ENCODE measurements at regions not wholly inside any gene's neighbourhood (a gene's known extent, or its start where the extent isn't known, plus 50 kb on each side); places are given as distances from the start of the nearest gene placed in this dataset.

DNA sequence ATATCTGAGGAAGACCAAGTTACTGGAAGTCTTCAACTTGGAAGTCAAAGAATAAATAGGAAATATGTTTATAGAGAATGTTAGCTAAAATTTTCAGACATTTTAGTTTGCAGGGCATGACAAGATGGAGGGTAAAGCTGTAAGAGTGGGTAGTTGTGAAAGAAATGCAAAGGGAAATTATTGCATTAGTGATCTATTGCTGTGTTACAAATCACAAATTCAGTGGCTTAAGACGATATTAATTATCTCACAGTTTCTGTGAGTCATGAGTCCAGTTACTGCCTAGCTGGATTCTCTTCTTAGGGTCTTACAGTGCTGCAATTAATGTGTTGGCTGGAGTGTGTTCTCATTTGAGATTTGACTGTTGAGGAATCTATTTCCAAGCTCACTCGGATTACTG lies 62.9 kb upstream of the CAMK2D start:
- Mint-ChIP-seq H3K4me1 (peaks cover 35% of the 10 kb centered on the region), H3K9me3 (no peaks in the 10 kb centered on the region), H3K4me3 (no peak overlapping the region), H3K36me3 (no peaks in the 10 kb centered on the region), H3K27me3 (no peaks in the 10 kb centered on the region), H3K27ac (no peak overlapping the region)
- no peak for DNase-seq
- CTCF ChIA-PET = interaction anchor here (1.0 kb wide), 1 partner anchor 10 kb away, joined by 3 read pairs; no protein-coding TSS in a partner anchor

DNA sequence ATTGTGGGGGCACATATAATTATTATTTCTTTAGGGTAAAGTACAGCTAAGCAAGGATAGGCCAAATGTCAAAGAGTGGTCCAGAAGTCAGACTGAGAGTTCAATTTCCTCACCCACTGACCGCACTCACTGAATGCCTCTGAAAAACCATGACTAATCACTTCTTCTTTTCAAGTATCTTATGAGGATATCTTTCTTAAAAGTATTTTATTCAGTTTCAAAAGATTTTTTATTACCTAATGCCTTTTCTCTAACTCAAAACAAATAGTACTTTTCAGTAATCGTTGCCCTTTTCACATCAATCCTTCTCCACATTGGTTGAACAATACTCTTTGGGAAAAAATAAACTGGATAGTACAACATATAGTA lies 61.7 kb upstream of the CAMK2D start:
- DNase-seq = no peak
- Mint-ChIP-seq H3K27ac (no peak overlapping the region), H3K36me3 (no peaks in the 10 kb centered on the region), H3K4me1 (peaks cover 35% of the 10 kb centered on the region), H3K9me3 (no peaks in the 10 kb centered on the region), H3K4me3 (no peak overlapping the region), H3K27me3 (no peaks in the 10 kb centered on the region)
- CTCF ChIA-PET = no interaction called here

DNA sequence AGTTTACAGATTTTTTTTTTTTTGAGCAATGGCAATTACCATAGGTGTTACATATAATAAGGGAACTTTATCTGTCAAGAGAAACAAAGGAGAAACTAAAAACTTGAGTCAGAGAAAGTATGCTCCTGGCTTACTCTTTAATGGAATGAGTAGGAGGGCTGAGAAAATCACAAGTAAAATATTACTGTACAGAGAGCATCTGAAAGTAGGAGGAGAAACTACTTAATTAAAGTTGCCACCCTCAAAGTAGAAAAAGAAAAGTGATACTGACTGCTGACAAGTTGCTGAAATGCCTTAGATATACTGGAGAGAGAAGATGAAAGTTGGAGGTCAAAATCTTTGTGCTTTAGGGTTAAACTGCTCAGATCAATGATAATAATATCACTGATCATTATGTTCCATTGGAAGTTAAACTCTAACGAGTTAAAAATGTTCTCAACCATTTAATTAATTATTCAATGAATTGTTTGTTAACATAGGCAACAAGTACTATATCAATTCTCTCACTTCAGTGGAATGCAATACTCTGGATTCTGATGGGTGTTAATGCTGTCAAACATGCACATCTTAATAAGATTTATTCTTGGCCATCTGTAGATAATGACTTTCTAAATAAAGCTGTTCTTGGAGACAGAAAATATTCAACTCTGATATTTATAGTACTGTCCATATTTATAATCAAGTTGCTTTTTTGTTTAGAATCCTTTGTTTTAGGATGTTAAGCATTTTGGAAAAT lies 61.2 kb upstream of the CAMK2D start:
- H3K4me1 Mint-ChIP-seq = peaks cover 35% of the 10 kb centered on the region
- DNase-seq = no peak
- CTCF ChIA-PET = no interaction called here
- no peak overlapping the region for H3K4me3 Mint-ChIP-seq
- H3K36me3 Mint-ChIP-seq = no peaks in the 10 kb centered on the region
- no peaks in the 10 kb centered on the region for H3K27me3 Mint-ChIP-seq
- no peaks in the 10 kb centered on the region for H3K9me3 Mint-ChIP-seq
- H3K27ac Mint-ChIP-seq = no peak overlapping the region

DNA sequence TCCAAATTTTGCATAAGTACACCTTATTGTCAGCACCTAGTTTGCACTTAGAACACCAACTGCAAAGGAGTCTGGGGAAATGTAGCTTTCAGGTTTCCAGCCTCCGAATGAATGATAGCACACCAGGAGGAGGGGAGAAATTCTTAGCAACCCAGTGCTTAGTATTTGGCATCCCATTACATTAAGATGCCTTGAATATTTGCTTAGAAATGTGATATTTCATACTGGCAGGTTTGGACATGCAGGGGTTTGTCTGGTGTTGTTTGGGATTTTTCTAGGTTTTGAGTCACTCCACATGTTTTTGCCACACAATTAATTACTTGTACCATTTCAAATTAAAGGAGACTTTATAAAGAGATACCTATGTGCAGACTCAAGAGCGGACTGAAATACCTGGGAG lies 60.3 kb upstream of the CAMK2D start:
- DNase-seq = no peak
- CTCF ChIA-PET = no interaction called here
- Mint-ChIP-seq H3K4me3 (no peak overlapping the region), H3K27me3 (no peaks in the 10 kb centered on the region), H3K4me1 (peaks cover 35% of the 10 kb centered on the region), H3K9me3 (no peaks in the 10 kb centered on the region), H3K27ac (no peak overlapping the region), H3K36me3 (no peaks in the 10 kb centered on the region)

DNA sequence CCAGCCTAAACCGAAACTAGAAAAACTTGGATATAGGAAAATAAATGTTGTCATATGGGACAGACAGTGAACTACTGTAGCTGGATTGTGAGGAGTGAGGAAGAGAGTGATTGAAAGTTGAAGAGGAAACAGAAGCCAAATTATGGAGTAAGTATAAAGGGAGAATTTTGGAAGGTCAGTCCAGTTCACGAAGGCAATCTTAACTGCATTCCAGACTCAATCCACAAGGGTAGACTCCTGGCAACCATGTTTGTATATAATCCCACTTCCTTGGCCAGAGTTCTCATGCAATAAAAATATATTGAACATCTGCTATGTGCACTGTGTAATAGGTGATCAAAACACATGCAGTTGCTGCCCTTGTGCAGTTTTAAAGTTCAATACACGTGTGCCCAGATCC lies 58.6 kb upstream of the CAMK2D start:
- no peak overlapping the region for H3K4me3 Mint-ChIP-seq
- H3K36me3 Mint-ChIP-seq = no peaks in the 10 kb centered on the region
- no peaks in the 10 kb centered on the region for H3K27me3 Mint-ChIP-seq
- no peak overlapping the region for H3K27ac Mint-ChIP-seq
- H3K9me3 Mint-ChIP-seq = no peaks in the 10 kb centered on the region
- peaks cover 24% of the 10 kb centered on the region for H3K4me1 Mint-ChIP-seq
- CTCF ChIA-PET = no interaction called here
- no peak for DNase-seq

DNA sequence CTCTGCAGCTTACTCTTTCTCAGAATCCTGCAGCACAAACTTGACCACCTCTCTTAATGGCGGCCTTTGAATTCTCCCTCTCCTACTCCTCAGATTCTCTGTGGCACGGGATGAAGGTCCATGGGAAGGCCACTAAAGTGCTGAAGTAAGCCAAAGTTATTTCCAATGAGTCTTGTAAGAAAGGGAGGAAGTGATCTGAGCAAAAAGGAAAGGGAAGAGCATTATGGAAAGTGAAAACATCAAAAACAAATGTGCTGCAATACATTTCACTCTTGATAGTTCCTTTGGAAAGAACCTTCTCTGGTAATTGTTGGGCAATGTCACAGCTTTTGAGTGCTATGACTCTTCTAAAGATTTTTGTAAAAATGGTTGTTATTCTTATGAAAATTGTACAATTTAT lies 54.3 kb upstream of the CAMK2D start:
- no peak overlapping the region for H3K27ac Mint-ChIP-seq

DNA sequence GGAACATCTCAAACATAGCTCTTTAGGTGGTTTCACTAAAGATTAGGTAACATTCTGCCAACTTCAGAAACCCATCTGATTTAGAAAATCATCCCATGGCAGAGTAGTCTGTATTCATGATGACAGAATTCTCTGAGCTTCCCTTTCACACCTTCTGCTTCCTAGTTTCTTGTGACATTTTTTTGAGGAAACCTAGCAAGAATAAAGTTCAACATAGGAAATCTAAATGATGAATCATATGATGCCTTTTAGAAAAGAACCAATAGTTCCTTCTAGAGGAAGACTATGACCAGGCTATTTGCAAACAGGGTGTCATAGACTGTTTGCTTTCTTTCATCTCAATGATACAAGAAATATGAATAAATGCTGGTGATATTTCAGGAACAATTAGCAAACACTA lies 49.8 kb upstream of the CAMK2D start:
- Mint-ChIP-seq H3K36me3 (no peaks in the 10 kb centered on the region), H3K27ac (no peak overlapping the region), H3K27me3 (no peaks in the 10 kb centered on the region), H3K4me3 (no peak overlapping the region), H3K9me3 (no peaks in the 10 kb centered on the region), H3K4me1 (no peaks in the 10 kb centered on the region)
- DNase-seq = no peak
- CTCF ChIA-PET = no interaction called here

More for the DNA sequence above, 54.3 kb upstream of the CAMK2D start:
- Mint-ChIP-seq H3K4me3 (no peak overlapping the region), H3K36me3 (no peaks in the 10 kb centered on the region), H3K9me3 (no peaks in the 10 kb centered on the region), H3K27me3 (no peaks in the 10 kb centered on the region), H3K4me1 (no peaks in the 10 kb centered on the region)
- DNase-seq = no peak
- CTCF ChIA-PET = no interaction called here

All from activated naive CD4-positive, alpha-beta T cell treated with anti-CD3 and anti-CD28 coated beads, Interleukin-2, amount 10 ng/mL, durations not matched to agents 7 days and 5 days (primary cell).